HL-60 (cell line): ENCODE measurements at regions not wholly inside any gene's neighbourhood (a gene's known extent, or its start where the extent isn't known, plus 50 kb on each side); places are given as distances from the start of the nearest gene placed in this dataset.

Experiments used
- DNase-seq, 2 experiments: peaks; one replicate each; pipeline ENCODE4 v3.0.0-alpha.2; 2010 to 2020; ENCODE audit warnings: low read depth in 1 of 2, low spot score in 1 of 2
- H3K27ac ChIP-seq: fragments of 250-450 bp; sonication (Bioruptor Pico); replicated peaks from 2 replicates; pipeline ENCODE4 v1.5.1; 2020; ENCODE audit warnings: mild to moderate bottlenecking, moderate library complexity
- H3K27me3 ChIP-seq: fragments of 250-450 bp; sonication (Bioruptor Pico); 2 replicates; pipeline ENCODE4 v1.5.1; 2021; ENCODE audit warnings: mild to moderate bottlenecking, moderate library complexity; ENCODE audit not compliant: insufficient read depth, poor library complexity, severe bottlenecking
- H3K4me3 ChIP-seq: replicated peaks from 2 replicates; pipeline ENCODE4 v1.5.1; 2011; ENCODE audit warnings: mild to moderate bottlenecking, control low read depth, low read length; ENCODE audit not compliant: insufficient read depth
- CTCF ChIP-seq: IDR thresholded peaks from one replicate; pipeline ENCODE4 v1.5.1; 2011; ENCODE audit warnings: low read length, control low read depth, inconsistent platforms; ENCODE audit not compliant: insufficient read depth
- GABPA ChIP-seq: IDR thresholded peaks from 2 replicates; pipeline ENCODE4 v1.6.1; 2012; ENCODE audit warnings: low read depth
- POLR2AphosphoS5 ChIP-seq: IDR thresholded peaks from 2 replicates; pipeline ENCODE4 v1.6.1; 2012; ENCODE audit warnings: low read depth
- REST ChIP-seq: IDR thresholded peaks from 2 replicates; pipeline ENCODE4 v1.6.1; 2012; ENCODE audit warnings: low read depth; ENCODE audit not compliant: insufficient replicate concordance
- SPI1 ChIP-seq: IDR thresholded peaks from 2 replicates; pipeline ENCODE4 v1.6.1; 2012; ENCODE audit warnings: low read depth, mild to moderate bottlenecking, borderline replicate concordance

- no peak for DNase-seq
- peaks cover 5% of the 10 kb centered on the region for H3K27me3 ChIP-seq
- TF ChIP-seq REST (no peak), POLR2AphosphoS5 (no peak), CTCF (no peak), SPI1 (no peak), GABPA (no peak)
- H3K27ac ChIP-seq: no peak overlapping the region
- no peak overlapping the region for H3K4me3 ChIP-seq
These were observed 139.4 kb upstream of the SLC7A14 start for GRCh38 chr3:170725285-170725731.

- DNase-seq: no peak
- Histone ChIP-seq H3K27ac (no peak overlapping the region), H3K4me3 (no peak overlapping the region), H3K27me3 (peaks cover 5% of the 10 kb centered on the region)
- TF ChIP-seq REST: no peak
- TF ChIP-seq SPI1: no peak
- no peak for TF ChIP-seq POLR2AphosphoS5
- no peak for TF ChIP-seq CTCF
- TF ChIP-seq GABPA: no peak
These were observed 138.9 kb upstream of the SLC7A14 start for GRCh38 chr3:170724599-170725280.

GRCh38 chr3:170723241-170723640 lies 137.4 kb upstream of the SLC7A14 start:
- TF ChIP-seq CTCF (no peak), GABPA (no peak), POLR2AphosphoS5 (no peak), SPI1 (no peak), REST (no peak)
- DNase-seq: no peak
- no peak overlapping the region for H3K27ac ChIP-seq
- no peak overlapping the region for H3K4me3 ChIP-seq
- H3K27me3 ChIP-seq: peaks cover 5% of the 10 kb centered on the region
